Activated CD4-positive, alpha-beta T cell treated with anti-CD3 and anti-CD28 coated beads, Interleukin-2, amount 50 U/mL, for 48 hours (primary cell): ENCODE measurements at regions not wholly inside any gene's neighbourhood (a gene's known extent, or its start where the extent isn't known, plus 50 kb on each side); places are given as distances from the start of the nearest gene placed in this dataset.

Source experiments
- DNase-seq, 2 experiments: peaks; one replicate each; pipeline ENCODE4 v3.0.0-alpha.2; 2020

GRCh38 chr1:96474985-96475743 is 246.4 kb upstream of the PTBP2 start:
- DNase-seq: no peak

- no peak for DNase-seq
These were observed 245.7 kb upstream of the PTBP2 start for GRCh38 chr1:96475903-96476302.

GRCh38 chr1:96478228-96478627 is 243.4 kb upstream of the PTBP2 start:
- no peak for DNase-seq

GRCh38 chr1:96481409-96481808 is 240.2 kb upstream of the PTBP2 start:
- DNase-seq: no peak

GRCh38 chr1:96482616-96483015 is 239.0 kb upstream of the PTBP2 start:
- no peak for DNase-seq

- no peak for DNase-seq
These were observed 234.2 kb upstream of the PTBP2 start for GRCh38 chr1:96487394-96487793.

- no peak for DNase-seq
These were observed 233.6 kb upstream of the PTBP2 start for GRCh38 chr1:96487971-96488370.

GRCh38 chr1:96488777-96489176 is 232.8 kb upstream of the PTBP2 start:
- no peak for DNase-seq

- no peak for DNase-seq
These were observed 229.3 kb upstream of the PTBP2 start for GRCh38 chr1:96492236-96492635.

GRCh38 chr1:96498744-96499340 is 222.7 kb upstream of the PTBP2 start:
- no peak for DNase-seq

- DNase-seq: no peak
These were observed 213.4 kb upstream of the PTBP2 start for GRCh38 chr1:96508233-96508632.

GRCh38 chr1:96509339-96509738 is 212.2 kb upstream of the PTBP2 start:
- no peak for DNase-seq

GRCh38 chr1:96509951-96510350 is 211.6 kb upstream of the PTBP2 start:
- no peak for DNase-seq

- DNase-seq: no peak
These were observed 211.2 kb upstream of the PTBP2 start for GRCh38 chr1:96510391-96510790.

- DNase-seq: no peak
These were observed 210.7 kb upstream of the PTBP2 start for GRCh38 chr1:96510911-96511310.

- no peak for DNase-seq
These were observed 208.4 kb upstream of the PTBP2 start for GRCh38 chr1:96513136-96513535.

GRCh38 chr1:96515430-96515829 is 206.2 kb upstream of the PTBP2 start:
- no peak for DNase-seq

GRCh38 chr1:96515925-96516324 is 205.7 kb upstream of the PTBP2 start:
- DNase-seq: no peak

GRCh38 chr1:96519851-96520578 is 201.6 kb upstream of the PTBP2 start:
- no peak for DNase-seq

GRCh38 chr1:96520579-96520947 is 201.0 kb upstream of the PTBP2 start:
- no peak for DNase-seq

- no peak for DNase-seq
These were observed 200.6 kb upstream of the PTBP2 start for GRCh38 chr1:96521010-96521409.

GRCh38 chr1:96521994-96522760 is 199.4 kb upstream of the PTBP2 start:
- DNase-seq: no peak

GRCh38 chr1:96522927-96523326 is 198.7 kb upstream of the PTBP2 start:
- DNase-seq: no peak
